Neuronal stem cell (in vitro differentiated cells): ENCODE measurements at regions not wholly inside any gene's neighbourhood (a gene's known extent, or its start where the extent isn't known, plus 50 kb on each side); places are given as distances from the start of the nearest gene placed in this dataset.

Experiments
- DNase-seq: peaks from one replicate; pipeline ENCODE4 v3.0.0-alpha.2; 2013; ENCODE audit warnings: low spot score
- H2AFZ ChIP-seq: one replicate; pipeline ENCODE4 v1.6.1; 2013; ENCODE audit warnings: mild to moderate bottlenecking, low read length, inconsistent platforms
- H2AK5ac ChIP-seq: 2 replicates; pipeline ENCODE4 v1.6.1; 2013; ENCODE audit warnings: low read depth, mild to moderate bottlenecking, inconsistent platforms, low read length, moderate library complexity, mixed read lengths
- H2BK120ac ChIP-seq: 2 replicates; pipeline ENCODE4 v1.6.1; 2013; ENCODE audit warnings: low read depth, mild to moderate bottlenecking, inconsistent platforms, low read length, moderate library complexity, mixed read lengths
- H2BK12ac ChIP-seq: one replicate; pipeline ENCODE4 v1.6.1; 2013; ENCODE audit warnings: low read length, inconsistent platforms
- H2BK15ac ChIP-seq: 2 replicates; pipeline ENCODE4 v1.6.1; 2013; ENCODE audit warnings: mild to moderate bottlenecking, low read length, inconsistent platforms, mixed read lengths
- H2BK5ac ChIP-seq: one replicate; pipeline ENCODE4 v1.6.1; 2013; ENCODE audit warnings: inconsistent platforms, mild to moderate bottlenecking, low read length, moderate library complexity
- H3K14ac ChIP-seq: one replicate; pipeline ENCODE4 v1.6.1; 2013; ENCODE audit warnings: low read length, inconsistent platforms
- H3K18ac ChIP-seq: 2 replicates; pipeline ENCODE4 v1.6.1; 2013; ENCODE audit warnings: low read length, inconsistent platforms
- H3K23ac ChIP-seq: 2 replicates; pipeline ENCODE4 v1.6.1; 2013; ENCODE audit warnings: low read depth, mild to moderate bottlenecking, mixed read lengths, low read length, inconsistent platforms; ENCODE audit not compliant: poor library complexity
- H3K27ac ChIP-seq: replicated peaks from 3 replicates; pipeline ENCODE4 v1.5.1; 2013; ENCODE audit warnings: low read length, inconsistent platforms
- H3K27me3 ChIP-seq, 3 experiments: 2 replicates each; pipeline ENCODE4 v1.6.1; 2013; ENCODE audit warnings: low read length in 3 of 3, mild to moderate bottlenecking in 2 of 3, inconsistent platforms in 1 of 3, low read depth in 1 of 3, mixed read lengths in 1 of 3, moderate library complexity in 1 of 3; ENCODE audit not compliant: control insufficient read depth in 3 of 3, insufficient read depth in 3 of 3
- H3K36me3 ChIP-seq, 2 donors: replicated peaks in 1 of 2; 2 replicates each; pipeline ENCODE4 v1.6.1; 2013; ENCODE audit warnings: low read length in 2 of 2; ENCODE audit not compliant: control insufficient read depth in 2 of 2, insufficient read depth in 2 of 2
- H3K4ac ChIP-seq: 2 replicates; pipeline ENCODE4 v1.6.1; 2013; ENCODE audit warnings: inconsistent platforms, mild to moderate bottlenecking, low read length, moderate library complexity
- H3K4me1 ChIP-seq, 2 donors: 1 replicate in 1 of 2; 2 replicates in 1 of 2; pipeline ENCODE4 v1.6.1; 2013; ENCODE audit warnings: low read length in 2 of 2, low read depth in 1 of 2; ENCODE audit not compliant: control insufficient read depth in 2 of 2, insufficient read depth in 1 of 2
- H3K4me2 ChIP-seq: one replicate; pipeline ENCODE4 v1.6.1; 2013; ENCODE audit warnings: mild to moderate bottlenecking, low read length, inconsistent platforms; ENCODE audit not compliant: insufficient read depth, poor library complexity, severe bottlenecking
- H3K4me3 ChIP-seq, 2 donors: 2 replicates each; pipeline ENCODE4 v1.5.1; 2013; ENCODE audit warnings: low read length in 2 of 2, mild to moderate bottlenecking in 2 of 2, inconsistent platforms in 1 of 2, moderate library complexity in 1 of 2
- H3K79me1 ChIP-seq: one replicate; pipeline ENCODE4 v1.6.1; 2013; ENCODE audit warnings: low read depth, mild to moderate bottlenecking, inconsistent platforms, low read length, moderate library complexity
- H3K9ac ChIP-seq: one replicate; pipeline ENCODE4 v1.6.1; 2013; ENCODE audit warnings: mild to moderate bottlenecking, low read depth, low read length, inconsistent platforms; ENCODE audit not compliant: poor library complexity
- H3K9me3 ChIP-seq, 2 donors: replicated peaks in 1 of 2; 2 replicates each; pipeline versions ENCODE3 to v1.6.1; 2013; ENCODE audit warnings: low read length in 2 of 2, mild to moderate bottlenecking in 2 of 2, inconsistent platforms in 1 of 2, low read depth in 1 of 2, mixed read lengths in 1 of 2, moderate library complexity in 1 of 2; ENCODE audit not compliant: control insufficient read depth in 2 of 2, insufficient read depth in 1 of 2
- H4K8ac ChIP-seq: one replicate; pipeline ENCODE4 v1.6.1; 2013; ENCODE audit warnings: low read depth, mild to moderate bottlenecking, inconsistent platforms, low read length, moderate library complexity
- H4K91ac ChIP-seq: one replicate; pipeline ENCODE4 v1.6.1; 2013; ENCODE audit warnings: low read length, low read depth, mild to moderate bottlenecking, inconsistent platforms; ENCODE audit not compliant: poor library complexity
- WGBS, 2 donors: extraction: QIAGEN DNeasy Blood & Tissue Kit; methylation state at CpG; one replicate each; pipeline ENCODE4 v1.1.7; 2013; ENCODE audit warnings: missing lambda C conversion rate in 2 of 2, mixed read lengths in 1 of 2; ENCODE audit not compliant: insufficient read length in 2 of 2, insufficient replicate concordance in 1 of 2; ENCODE audit errors: extremely low coverage in 2 of 2; 5-methylcytosine and 5-hydroxymethylcytosine counted together

DNA sequence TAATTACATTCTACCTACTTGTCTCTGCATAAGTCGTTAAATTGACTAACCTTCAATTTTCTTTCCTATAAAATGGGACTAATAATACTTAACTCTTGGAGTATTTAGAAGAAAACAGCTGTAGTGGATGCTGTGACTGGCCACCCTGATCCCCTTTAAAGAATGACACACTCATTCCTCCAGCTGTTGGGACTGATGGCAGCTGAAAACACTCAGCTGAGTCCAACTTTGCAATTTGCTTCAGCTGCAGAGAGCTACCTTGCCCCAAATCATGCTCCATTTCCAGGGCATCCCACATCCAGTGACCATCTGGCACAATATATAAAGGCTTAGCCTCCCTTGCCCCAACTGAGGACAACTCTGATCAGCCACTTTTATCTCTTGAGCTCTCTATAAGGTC lies 89.1 kb downstream of the MID1IP1 start:
- Histone ChIP-seq H2BK120ac (no peak overlapping the region), H4K8ac (no peak overlapping the region), H3K9ac (no peak overlapping the region), H3K9me3 (no peaks in the 10 kb centered on the region), H3K14ac (no peak overlapping the region), H3K4me3 (no peak overlapping the region), H2BK15ac (no peak overlapping the region), H4K91ac (no peak overlapping the region), H2AK5ac (no peak overlapping the region), H3K4me2 (no peak overlapping the region), H3K79me1 (no peaks in the 10 kb centered on the region), H3K27ac (no peak overlapping the region), H3K4ac (no peak overlapping the region), H2BK12ac (no peak overlapping the region), H2BK5ac (no peak overlapping the region), H2AFZ (no peak overlapping the region), H3K27me3 (no peaks in the 10 kb centered on the region), H3K4me1 (no peaks in the 10 kb centered on the region), H3K18ac (no peak overlapping the region), H3K23ac (no peak overlapping the region), H3K36me3 (no peaks in the 10 kb centered on the region)
- no peak for DNase-seq
- WGBS, 2 donors, result no CpG with 5 or more reads among the region's 1 CpG

DNA sequence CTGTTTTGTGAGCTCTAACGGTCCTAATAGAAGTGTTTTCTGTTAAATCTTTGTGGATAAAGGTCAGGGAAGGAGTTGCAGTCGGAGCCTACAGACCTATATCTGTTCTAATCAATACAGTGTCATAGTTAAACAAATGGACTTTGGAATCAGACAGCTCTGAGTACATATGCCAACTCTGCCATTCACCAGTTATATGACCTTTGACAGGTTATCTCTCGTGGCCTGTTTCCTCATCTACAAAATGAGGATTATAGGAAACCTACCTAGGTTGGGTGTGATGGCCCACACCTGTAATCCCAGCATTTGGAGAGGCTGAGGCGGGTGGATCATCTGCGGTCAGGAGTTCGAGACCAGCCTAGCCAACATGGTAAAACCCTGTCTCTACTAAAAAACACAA lies 89.7 kb downstream of the MID1IP1 start:
- H3K23ac ChIP-seq, result no peak overlapping the region
- no peak overlapping the region for H2AFZ ChIP-seq
- H3K14ac ChIP-seq, result no peak overlapping the region
- H4K91ac ChIP-seq, result no peak overlapping the region
- no peak overlapping the region for H4K8ac ChIP-seq
- no peak overlapping the region for H2BK5ac ChIP-seq
- H3K18ac ChIP-seq, result no peak overlapping the region
- no peak overlapping the region for H3K4me3 ChIP-seq
- no peaks in the 10 kb centered on the region for H3K9me3 ChIP-seq
- no CpG with 5 or more reads among the region's 6 CpGs for WGBS, 2 donors
- H3K9ac ChIP-seq, result no peak overlapping the region
- no peak for DNase-seq
- H3K4me2 ChIP-seq, result no peak overlapping the region
- no peak overlapping the region for H2AK5ac ChIP-seq
- no peak overlapping the region for H3K4ac ChIP-seq
- H3K4me1 ChIP-seq, result no peaks in the 10 kb centered on the region
- no peaks in the 10 kb centered on the region for H3K27me3 ChIP-seq
- H2BK120ac ChIP-seq, result no peak overlapping the region
- no peak overlapping the region for H2BK12ac ChIP-seq
- no peaks in the 10 kb centered on the region for H3K79me1 ChIP-seq
- H2BK15ac ChIP-seq, result no peak overlapping the region
- no peaks in the 10 kb centered on the region for H3K36me3 ChIP-seq
- no peak overlapping the region for H3K27ac ChIP-seq

DNA sequence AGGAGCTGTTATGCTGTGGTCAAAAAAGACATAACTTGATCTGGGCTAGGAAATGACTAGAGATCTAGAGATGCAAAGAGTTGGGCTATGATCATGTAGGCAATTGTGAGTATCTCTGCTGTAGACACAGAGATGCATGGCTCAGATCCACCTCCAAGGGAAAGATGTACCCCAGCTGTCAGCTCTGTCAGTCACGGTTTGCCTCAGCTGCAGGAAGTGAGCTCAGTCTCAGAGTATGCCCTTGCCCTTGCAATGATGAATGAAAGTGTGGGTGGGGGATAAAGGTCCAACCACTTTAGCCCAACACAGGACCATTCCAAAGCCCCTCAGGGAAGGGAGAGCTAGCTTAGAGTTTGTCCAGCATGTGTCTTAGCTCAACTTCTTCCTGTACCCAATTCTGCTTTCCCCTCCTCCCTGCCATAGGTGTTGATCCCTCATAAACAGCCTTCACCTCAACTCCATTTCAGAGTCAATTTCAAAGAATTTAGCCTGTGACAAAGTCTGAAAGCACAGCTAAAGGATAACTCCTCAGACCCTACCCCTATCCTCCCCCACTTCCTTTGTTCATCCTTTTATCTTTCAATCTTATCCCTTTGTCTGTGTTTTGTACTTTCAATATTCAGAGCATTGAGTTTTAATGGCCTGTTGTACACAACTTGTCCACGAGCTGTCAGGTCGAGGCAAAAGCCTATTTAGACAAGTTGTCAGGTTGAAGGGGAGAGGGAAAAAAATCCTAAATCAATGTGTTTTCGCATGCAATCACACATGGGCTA lies 90.6 kb downstream of the MID1IP1 start:
- Histone ChIP-seq H2BK5ac (no peak overlapping the region), H3K27me3 (no peaks in the 10 kb centered on the region), H4K91ac (no peak overlapping the region), H2BK12ac (no peak overlapping the region), H2BK15ac (no peak overlapping the region), H3K4me3 (no peak overlapping the region), H3K4me1 (no peaks in the 10 kb centered on the region), H2BK120ac (no peak overlapping the region), H2AK5ac (no peak overlapping the region), H2AFZ (no peak overlapping the region), H3K79me1 (no peaks in the 10 kb centered on the region), H3K9me3 (no peaks in the 10 kb centered on the region), H4K8ac (no peak overlapping the region), H3K4me2 (no peak overlapping the region), H3K36me3 (no peaks in the 10 kb centered on the region), H3K23ac (no peak overlapping the region), H3K9ac (no peak overlapping the region), H3K18ac (no peak overlapping the region), H3K4ac (no peak overlapping the region), H3K27ac (no peak overlapping the region), H3K14ac (no peak overlapping the region)
- WGBS, 2 donors, result no CpG with 5 or more reads among the region's 4 CpGs
- no peak for DNase-seq

DNA sequence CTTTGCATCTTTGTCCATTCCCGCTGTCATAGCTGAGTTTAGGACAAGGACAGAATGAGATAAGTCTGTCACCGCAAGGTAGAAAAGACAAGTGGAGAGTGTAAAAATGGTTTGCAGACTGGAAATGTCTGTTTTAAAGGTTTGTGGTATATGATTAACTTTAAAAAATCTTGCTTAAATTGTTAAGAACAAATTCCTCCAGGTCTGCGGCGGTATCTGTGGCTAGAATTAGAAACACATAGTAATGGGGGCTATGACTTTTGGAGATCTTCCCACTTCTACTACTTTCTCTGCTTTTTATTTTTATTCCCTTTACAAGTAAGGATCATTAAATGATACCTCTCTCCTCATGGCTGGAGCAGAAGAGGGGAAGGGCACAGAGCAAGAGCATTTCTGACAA lies 92.2 kb downstream of the MID1IP1 start:
- Histone ChIP-seq H3K23ac (no peak overlapping the region), H3K27ac (no peak overlapping the region), H2AK5ac (no peak overlapping the region), H3K14ac (no peak overlapping the region), H2BK12ac (no peak overlapping the region), H3K9me3 (no peaks in the 10 kb centered on the region), H3K36me3 (no peaks in the 10 kb centered on the region), H2BK15ac (no peak overlapping the region), H2AFZ (no peak overlapping the region), H3K4ac (no peak overlapping the region), H3K9ac (no peak overlapping the region), H2BK120ac (no peak overlapping the region), H4K91ac (no peak overlapping the region), H3K4me2 (no peak overlapping the region), H3K4me1 (no peaks in the 10 kb centered on the region), H3K18ac (no peak overlapping the region), H3K4me3 (no peak overlapping the region), H2BK5ac (no peak overlapping the region), H4K8ac (no peak overlapping the region), H3K27me3 (no peaks in the 10 kb centered on the region), H3K79me1 (no peaks in the 10 kb centered on the region)
- DNase-seq, result no peak
- no CpG with 5 or more reads among the region's 4 CpGs for WGBS, 2 donors
